Amniotic stem cell (primary cell): ENCODE measurements at regions not wholly inside any gene's neighbourhood (a gene's known extent, or its start where the extent isn't known, plus 50 kb on each side); places are given as distances from the start of the nearest gene placed in this dataset.

ENCODE experiments used
- DNase-seq: peaks from one replicate; lab custom pipeline; 2025; lab: John Stamatoyannopoulos, UW

GRCh38 chr15:70426096-70426821 lies 328.5 kb upstream of the TLE3 start:
- DNase-seq: no peak

- DNase-seq: no peak
Observed at GRCh38 chr15:70424937-70425411, 327.3 kb upstream of the TLE3 start.

- DNase-seq: no peak
Observed at GRCh38 chr15:70423267-70423666, 325.6 kb upstream of the TLE3 start.

- DNase-seq: no peak
Observed at GRCh38 chr15:70422342-70422741, 324.6 kb upstream of the TLE3 start.

GRCh38 chr15:70420948-70421482 lies 323.3 kb upstream of the TLE3 start:
- DNase-seq: no peak

GRCh38 chr15:70420086-70420947 lies 322.6 kb upstream of the TLE3 start:
- DNase-seq: no peak

GRCh38 chr15:70418943-70419342 lies 321.2 kb upstream of the TLE3 start:
- DNase-seq: no peak

- no peak for DNase-seq
Observed at GRCh38 chr15:70417535-70417934, 319.8 kb upstream of the TLE3 start.

GRCh38 chr15:70416829-70417228 lies 319.1 kb upstream of the TLE3 start:
- DNase-seq: no peak

- DNase-seq: no peak
Observed at GRCh38 chr15:70415398-70415797, 317.7 kb upstream of the TLE3 start.

GRCh38 chr15:70414626-70415025 lies 316.9 kb upstream of the TLE3 start:
- no peak for DNase-seq

- no peak for DNase-seq
Observed at GRCh38 chr15:70412794-70413193, 315.1 kb upstream of the TLE3 start.

GRCh38 chr15:70411143-70411863 lies 313.6 kb upstream of the TLE3 start:
- DNase-seq: no peak

- DNase-seq: no peak
Observed at GRCh38 chr15:70410371-70410985, 312.8 kb upstream of the TLE3 start.

- no peak for DNase-seq
Observed at GRCh38 chr15:70409388-70409787, 311.7 kb upstream of the TLE3 start.

- no peak for DNase-seq
Observed at GRCh38 chr15:70407955-70408354, 310.2 kb upstream of the TLE3 start.

GRCh38 chr15:70407336-70407670 lies 309.6 kb upstream of the TLE3 start:
- DNase-seq: no peak

- no peak for DNase-seq
Observed at GRCh38 chr15:70406617-70407335, 309.1 kb upstream of the TLE3 start.

- DNase-seq: no peak
Observed at GRCh38 chr15:70401709-70402108, 304.0 kb upstream of the TLE3 start.

- DNase-seq: no peak
Observed at GRCh38 chr15:70400766-70401541, 303.2 kb upstream of the TLE3 start.

GRCh38 chr15:70399204-70399603 lies 301.5 kb upstream of the TLE3 start:
- DNase-seq: no peak
